Right atrium auricular region (tissue), 2 donors: ENCODE measurements at regions not wholly inside any gene's neighbourhood (a gene's known extent, or its start where the extent isn't known, plus 50 kb on each side); places are given as distances from the start of the nearest gene placed in this dataset.

Experiments
- DNase-seq: peaks from one replicate; pipeline ENCODE4 v3.0.0-alpha.2; 2019; ENCODE audit warnings: low spot score
- H3K27ac ChIP-seq, 2 donors: fragments of 200-600 bp; sonication (generic); 1 replicate in 1 of 2; 2 replicates in 1 of 2; pipeline ENCODE4 v1.5.1; 2016 to 2019
- H3K27me3 ChIP-seq, 2 donors: fragments of 200-600 bp; sonication (generic); one replicate each; pipeline versions ENCODE4 v1.5.1 to v1.6.0; 2017 to 2019
- H3K36me3 ChIP-seq: fragments of 200-600 bp; sonication (generic); one replicate; pipeline ENCODE4 v1.5.1; 2016
- H3K4me1 ChIP-seq, 2 donors: fragments of 200-600 bp; sonication (generic); one replicate each; pipeline versions ENCODE4 v1.5.1 to v1.6.0; 2017 to 2019
- H3K4me3 ChIP-seq, 2 donors: fragments of 200-600 bp; sonication (generic); 1 replicate in 1 of 2; 2 replicates in 1 of 2; pipeline ENCODE4 v1.5.1; 2017 to 2019; ENCODE audit warnings: mild to moderate bottlenecking in 1 of 2, moderate library complexity in 1 of 2
- H3K9me3 ChIP-seq, 2 donors: fragments of 200-600 bp; sonication (generic); one replicate each; pipeline ENCODE4 v1.5.1; 2019
- CTCF ChIP-seq, 2 donors: fragments of 200-600 bp; sonication (generic); IDR thresholded peaks; one replicate each; pipeline ENCODE4 v1.5.1; 2019; ENCODE audit warnings: antibody characterized with exemption in 2 of 2

- no peak overlapping the region for H3K4me3 ChIP-seq
- peaks cover under 1 to 12% of the 10 kb centered on the region in 2 donors for H3K4me1 ChIP-seq
- H3K9me3 ChIP-seq = no peaks in the 10 kb centered on the region
- no peak for TF ChIP-seq CTCF (IDR thresholded peaks at IDR 0.05)
- H3K27me3 ChIP-seq = no peaks in the 10 kb centered on the region
- DNase-seq = no peak
- no peaks in the 10 kb centered on the region for H3K36me3 ChIP-seq
- H3K27ac ChIP-seq = no peak overlapping the region
These were observed 209.8 kb upstream of the IER5L start for GRCh38 chr9:129387822-129388221.

- H3K4me3 ChIP-seq = no peak overlapping the region
- H3K9me3 ChIP-seq = no peaks in the 10 kb centered on the region
- H3K4me1 ChIP-seq = peaks cover 2 to 19% of the 10 kb centered on the region in 2 donors
- no peak for DNase-seq
- TF ChIP-seq CTCF (IDR thresholded peaks at IDR 0.05) = no peak
- H3K36me3 ChIP-seq = no peaks in the 10 kb centered on the region
- H3K27ac ChIP-seq = no peak overlapping the region
- no peaks in the 10 kb centered on the region for H3K27me3 ChIP-seq
These were observed 208.7 kb upstream of the IER5L start for GRCh38 chr9:129386812-129387177.

GRCh38 chr9:129385211-129385934, 207.3 kb upstream of the IER5L start:
- DNase-seq = no peak
- no peak for TF ChIP-seq CTCF (IDR thresholded peaks at IDR 0.05)
- H3K27ac ChIP-seq = no peak overlapping the region

GRCh38 chr9:129384491-129385210, 206.6 kb upstream of the IER5L start:
- Histone ChIP-seq H3K9me3 (no peaks in the 10 kb centered on the region), H3K27ac (peak overlapping the region; percentile 90 to 91), H3K4me3 (no peak overlapping the region), H3K4me1 (peaks cover 2 to 19% of the 10 kb centered on the region in 2 donors), H3K27me3 (no peaks in the 10 kb centered on the region), H3K36me3 (no peaks in the 10 kb centered on the region)
- DNase-seq = no peak
- TF ChIP-seq CTCF (IDR thresholded peaks at IDR 0.05) = no peak

More at GRCh38 chr9:129385211-129385934, 207.3 kb upstream of the IER5L start:
- Histone ChIP-seq H3K4me1 (peaks cover 2 to 19% of the 10 kb centered on the region in 2 donors), H3K4me3 (no peak overlapping the region), H3K27me3 (no peaks in the 10 kb centered on the region), H3K36me3 (no peaks in the 10 kb centered on the region), H3K9me3 (no peaks in the 10 kb centered on the region)

GRCh38 chr9:129383561-129384490, 205.8 kb upstream of the IER5L start:
- Histone ChIP-seq H3K27ac (peak overlapping the region; percentile 90 to 91), H3K4me3 (peak overlapping the region; percentile 49 to 58), H3K9me3 (no peaks in the 10 kb centered on the region), H3K27me3 (no peaks in the 10 kb centered on the region), H3K36me3 (no peaks in the 10 kb centered on the region), H3K4me1 (peaks cover 2 to 19% of the 10 kb centered on the region in 2 donors)
- peak; percentile 12 to 49 for TF ChIP-seq CTCF (IDR thresholded peaks at IDR 0.05)
- peak; percentile 89 for DNase-seq
